Caco-2 (cell line): ENCODE measurements at regions not wholly inside any gene's neighbourhood (a gene's known extent, or its start where the extent isn't known, plus 50 kb on each side); places are given as distances from the start of the nearest gene placed in this dataset.

Experiments used
- BruUV-seq: library from RNA; stranded (reverse); fragments of 400-500 nt; replicated peaks from 2 replicates; lab custom pipeline; 2021; lab: Mats Ljungman, UMichigan
- CTCF ChIA-PET: fragments of 300-600 bp; sonication (Branson Sonifier 250); formaldehyde crosslinking; loops from one replicate; lab custom pipeline; 2022; ENCODE audit warnings: antibody characterized with exemption; lab: Charles Lee
- POLR2A ChIA-PET: fragments of 300-600 bp; sonication (Branson Sonifier 250); formaldehyde crosslinking; loops from one replicate; lab custom pipeline; 2022; ENCODE audit warnings: antibody characterized with exemption; lab: Charles Lee
- DNase-seq, 2 experiments: peaks; one replicate each; pipeline versions ENCODE4 v3.0.0 to v3.0.0-alpha.2; 2020 to 2022
- H3K27me3 ChIP-seq: replicated peaks from 2 replicates; pipeline ENCODE4 v1.6.0; 2011; ENCODE audit warnings: low read length; ENCODE audit not compliant: control insufficient read depth, insufficient read depth
- H3K36me3 ChIP-seq: 2 replicates; pipeline ENCODE4 v1.5.1; 2011; ENCODE audit warnings: low read length; ENCODE audit not compliant: control insufficient read depth, insufficient read depth
- H3K4me1 ChIP-seq: fragments of 250-450 bp; sonication (Bioruptor Pico); 2 replicates; pipeline ENCODE4 v1.5.1; 2020; ENCODE audit warnings: mild to moderate bottlenecking
- H3K4me3 ChIP-seq: 2 replicates; pipeline ENCODE4 v1.5.1; 2011; ENCODE audit warnings: low read depth, mild to moderate bottlenecking, control low read depth, low read length
- H3K9me3 ChIP-seq: fragments of 250-450 bp; sonication (Bioruptor Pico); 2 replicates; pipeline ENCODE4 v1.5.1; 2020; ENCODE audit warnings: mild to moderate bottlenecking, moderate library complexity
- H3K27ac Mint-ChIP-seq: one replicate; pipeline ENCODE4 v1.8.0; 2022; ENCODE audit warnings: mixed read lengths; ENCODE audit not compliant: unreplicated experiment
- H3K27me3 Mint-ChIP-seq: one replicate; pipeline ENCODE4 v1.8.0; 2022; ENCODE audit warnings: mixed read lengths; ENCODE audit not compliant: insufficient read depth, unreplicated experiment
- H3K36me3 Mint-ChIP-seq: one replicate; pipeline ENCODE4 v1.8.0; 2022; ENCODE audit warnings: mild to moderate bottlenecking, mixed read lengths; ENCODE audit not compliant: insufficient read depth, unreplicated experiment
- H3K4me1 Mint-ChIP-seq: one replicate; pipeline ENCODE4 v1.8.0; 2022; ENCODE audit warnings: low read depth, mixed read lengths; ENCODE audit not compliant: unreplicated experiment
- H3K4me3 Mint-ChIP-seq: one replicate; pipeline ENCODE4 v1.8.0; 2022; ENCODE audit warnings: mild to moderate bottlenecking, moderate library complexity, mixed read lengths; ENCODE audit not compliant: unreplicated experiment
- H3K9me3 Mint-ChIP-seq: one replicate; pipeline ENCODE4 v1.8.0; 2022; ENCODE audit warnings: mixed read lengths; ENCODE audit not compliant: unreplicated experiment
- intact Hi-C: fragments of 100-400 bp; cut with micrococcal nuclease; formaldehyde crosslinking; loops from one replicate; pipeline ENCODE4 v1.10.0; 2022; ENCODE audit not compliant: unreplicated experiment
- TF ChIP-seq, protein P1 (sequence below), 2 experiments: fragments of 200-600 bp in 1 of 2; IDR thresholded peaks; 1 replicate in 1 of 2; 2 replicates in 1 of 2; pipeline versions ENCODE4 v1.5.1 to v1.8.0; 2011 to 2022; ENCODE audit warnings: antibody characterized with exemption in 1 of 2, control low read depth in 1 of 2, inconsistent platforms in 1 of 2, low read depth in 1 of 2, low read length in 1 of 2, mild to moderate bottlenecking in 1 of 2, moderate library complexity in 1 of 2; ENCODE audit not compliant: insufficient read depth in 1 of 2, severe bottlenecking in 1 of 2, unreplicated experiment in 1 of 2

DNA sequence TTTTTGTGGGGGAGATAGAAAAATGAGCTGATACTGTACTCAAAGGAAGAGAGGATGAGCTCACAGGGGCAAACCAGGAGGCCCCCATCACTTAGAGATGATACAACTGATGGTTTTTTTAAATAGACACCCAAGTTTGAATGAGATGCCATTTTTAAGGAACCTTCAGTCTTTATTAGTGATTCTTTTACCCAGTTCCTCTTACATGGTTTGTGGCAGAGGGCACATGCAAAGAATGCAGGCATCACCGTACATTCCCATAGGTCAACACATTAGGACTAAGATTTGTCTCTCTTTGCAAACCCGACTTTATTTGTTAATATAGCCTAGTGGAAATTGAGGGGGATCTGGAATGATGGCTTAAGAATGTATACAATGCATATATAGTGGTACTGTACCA, 250.9 kb downstream of the ASXL3 start:
- Histone ChIP-seq H3K36me3 (no peaks in the 10 kb centered on the region), H3K4me3 (no peak overlapping the region), H3K27me3 (no peaks in the 10 kb centered on the region), H3K9me3 (no peaks in the 10 kb centered on the region), H3K4me1 (no peaks in the 10 kb centered on the region)
- no peak for DNase-seq
- intact Hi-C loops: no loop called here
- H3K9me3 Mint-ChIP-seq: no peaks in the 10 kb centered on the region
- no peak overlapping the region for H3K27ac Mint-ChIP-seq
- no peak overlapping the region for H3K4me3 Mint-ChIP-seq
- no peaks in the 10 kb centered on the region for H3K4me1 Mint-ChIP-seq
- H3K36me3 Mint-ChIP-seq: no peaks in the 10 kb centered on the region
- ChIA-PET CTCF (no interaction called here), POLR2A (no interaction called here)
- BruUV-seq: no TSS peak
- TF ChIP-seq, protein P1, sequence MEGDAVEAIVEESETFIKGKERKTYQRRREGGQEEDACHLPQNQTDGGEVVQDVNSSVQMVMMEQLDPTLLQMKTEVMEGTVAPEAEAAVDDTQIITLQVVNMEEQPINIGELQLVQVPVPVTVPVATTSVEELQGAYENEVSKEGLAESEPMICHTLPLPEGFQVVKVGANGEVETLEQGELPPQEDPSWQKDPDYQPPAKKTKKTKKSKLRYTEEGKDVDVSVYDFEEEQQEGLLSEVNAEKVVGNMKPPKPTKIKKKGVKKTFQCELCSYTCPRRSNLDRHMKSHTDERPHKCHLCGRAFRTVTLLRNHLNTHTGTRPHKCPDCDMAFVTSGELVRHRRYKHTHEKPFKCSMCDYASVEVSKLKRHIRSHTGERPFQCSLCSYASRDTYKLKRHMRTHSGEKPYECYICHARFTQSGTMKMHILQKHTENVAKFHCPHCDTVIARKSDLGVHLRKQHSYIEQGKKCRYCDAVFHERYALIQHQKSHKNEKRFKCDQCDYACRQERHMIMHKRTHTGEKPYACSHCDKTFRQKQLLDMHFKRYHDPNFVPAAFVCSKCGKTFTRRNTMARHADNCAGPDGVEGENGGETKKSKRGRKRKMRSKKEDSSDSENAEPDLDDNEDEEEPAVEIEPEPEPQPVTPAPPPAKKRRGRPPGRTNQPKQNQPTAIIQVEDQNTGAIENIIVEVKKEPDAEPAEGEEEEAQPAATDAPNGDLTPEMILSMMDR (IDR thresholded peaks at IDR 0.05; ENCODE audit: insufficient read depth in 1 of 2, low read depth in 1 of 2, low read length in 1 of 2, severe bottlenecking in 1 of 2, unreplicated experiment in 1 of 2): no peak
- H3K27me3 Mint-ChIP-seq: no peaks in the 10 kb centered on the region

DNA sequence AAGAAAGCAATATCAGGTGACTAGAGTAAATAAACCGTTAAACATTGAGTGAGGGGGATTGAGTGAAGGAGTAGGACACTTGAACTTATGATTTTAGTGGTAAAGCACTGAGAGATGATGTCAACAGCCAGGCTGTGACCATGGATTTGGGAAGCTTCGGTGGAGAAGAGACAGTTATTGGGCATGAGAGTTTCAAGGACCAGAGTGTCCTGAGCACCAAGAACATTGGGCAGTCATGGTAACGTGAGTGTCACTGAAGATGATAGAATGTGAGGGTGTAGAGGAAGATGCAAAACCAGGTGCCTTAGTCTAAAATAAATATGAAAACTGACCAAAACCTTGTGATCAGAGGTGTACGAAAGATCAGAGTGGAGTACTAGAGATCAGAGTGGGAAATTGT, 248.1 kb downstream of the ASXL3 start:
- ChIA-PET POLR2A (no interaction called here), CTCF (no interaction called here)
- H3K27me3 Mint-ChIP-seq: no peaks in the 10 kb centered on the region
- no peaks in the 10 kb centered on the region for H3K4me1 Mint-ChIP-seq
- Histone ChIP-seq H3K9me3 (no peaks in the 10 kb centered on the region), H3K4me3 (no peak overlapping the region), H3K4me1 (no peaks in the 10 kb centered on the region), H3K27me3 (no peaks in the 10 kb centered on the region), H3K36me3 (no peaks in the 10 kb centered on the region)
- no TSS peak for BruUV-seq
- no peak overlapping the region for H3K4me3 Mint-ChIP-seq
- intact Hi-C loops: no loop called here
- TF ChIP-seq, protein P1 (IDR thresholded peaks at IDR 0.05; ENCODE audit: insufficient read depth in 1 of 2, low read depth in 1 of 2, low read length in 1 of 2, severe bottlenecking in 1 of 2, unreplicated experiment in 1 of 2): no peak
- no peak overlapping the region for H3K27ac Mint-ChIP-seq
- DNase-seq: no peak
- H3K36me3 Mint-ChIP-seq: no peaks in the 10 kb centered on the region
- no peaks in the 10 kb centered on the region for H3K9me3 Mint-ChIP-seq

DNA sequence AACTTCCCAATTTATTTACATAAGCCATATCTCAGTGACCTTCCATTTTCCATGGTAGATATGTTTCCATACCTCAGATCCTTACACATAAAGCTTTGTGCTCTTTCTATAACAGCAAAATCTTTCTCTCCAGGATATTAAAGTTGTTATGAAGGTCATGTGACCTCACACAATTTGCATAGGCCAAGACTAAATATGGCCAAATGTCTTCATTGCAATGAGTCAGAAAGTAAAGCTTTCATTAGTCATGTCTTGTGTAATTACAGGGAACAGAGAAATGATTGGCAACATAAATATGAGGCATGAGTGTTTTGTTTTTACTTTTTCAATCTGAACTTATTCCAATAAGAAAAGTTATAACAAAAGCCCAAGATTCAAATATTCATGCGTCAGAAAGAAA, 243.5 kb downstream of the ASXL3 start:
- H3K27ac Mint-ChIP-seq: no peak overlapping the region
- Histone ChIP-seq H3K4me3 (no peak overlapping the region), H3K9me3 (no peaks in the 10 kb centered on the region), H3K4me1 (no peaks in the 10 kb centered on the region), H3K27me3 (no peaks in the 10 kb centered on the region), H3K36me3 (no peaks in the 10 kb centered on the region)
- CTCF ChIA-PET: no interaction called here
- no TSS peak for BruUV-seq
- H3K36me3 Mint-ChIP-seq: no peaks in the 10 kb centered on the region
- POLR2A ChIA-PET: no interaction called here
- no peaks in the 10 kb centered on the region for H3K27me3 Mint-ChIP-seq
- no peak overlapping the region for H3K4me3 Mint-ChIP-seq
- intact Hi-C loops: no loop called here
- TF ChIP-seq, protein P1 (IDR thresholded peaks at IDR 0.05; ENCODE audit: insufficient read depth in 1 of 2, low read depth in 1 of 2, low read length in 1 of 2, severe bottlenecking in 1 of 2, unreplicated experiment in 1 of 2): no peak
- no peaks in the 10 kb centered on the region for H3K9me3 Mint-ChIP-seq
- no peak for DNase-seq
- no peaks in the 10 kb centered on the region for H3K4me1 Mint-ChIP-seq
